ENCODE measurements at regions not wholly inside any gene's neighbourhood (a gene's known extent, or its start where the extent isn't known, plus 50 kb on each side); places are given as distances from the start of the nearest gene placed in this dataset.

GRCh38 chr5:130337179-130337888 is 433.1 kb downstream of the CHSY3 start:
- TF ChIP-seq EZH2 (IDR thresholded peaks at IDR 0.05; ENCODE audit: insufficient read depth, poor library complexity, severe bottlenecking) (no peak), EZH2phosphoT487 (IDR thresholded peaks at IDR 0.05; ENCODE audit: insufficient read depth, low read depth) (no peak)

Measured in GM23248 (cell line).